ENCODE measurements at regions not wholly inside any gene's neighbourhood (a gene's known extent, or its start where the extent isn't known, plus 50 kb on each side); places are given as distances from the start of the nearest gene placed in this dataset.

- TF ChIP-seq CTCF (conservative IDR thresholded peaks at IDR 0.05; ENCODE audit: low read depth, low read length), result no peak
- TF ChIP-seq EZH2 (IDR thresholded peaks at IDR 0.05; ENCODE audit: borderline replicate concordance, low read depth, low read length, poor library complexity, severe bottlenecking), result no peak
Measured at GRCh38 chr7:83835424-83835823, 186.5 kb upstream of the SEMA3E start.
